ENCODE measurements at regions not wholly inside any gene's neighbourhood (a gene's known extent, or its start where the extent isn't known, plus 50 kb on each side); places are given as distances from the start of the nearest gene placed in this dataset.

DNA sequence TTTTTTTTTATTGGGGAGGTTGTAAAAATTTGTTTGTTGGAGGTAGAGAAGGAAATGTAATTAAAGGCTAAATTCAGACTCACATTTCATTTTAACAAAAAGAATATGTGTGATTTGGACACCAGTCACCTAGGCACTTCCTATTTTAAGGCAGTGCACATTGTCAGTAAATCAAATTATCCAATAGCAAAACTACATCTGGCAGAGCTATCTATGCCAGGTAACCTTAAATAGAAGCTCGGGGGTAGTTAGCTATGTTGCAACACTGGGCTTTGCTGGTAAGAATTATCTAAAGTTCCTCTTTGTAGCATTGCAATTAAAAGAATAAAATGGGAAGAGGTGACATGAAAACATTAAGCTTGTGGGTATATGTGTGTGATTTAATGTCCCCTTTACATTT is 1064.4 kb upstream of the ZEB2 start:
- TF ChIP-seq CTCF (IDR thresholded peaks at IDR 0.05): no peak
- TF ChIP-seq POLR2A (IDR thresholded peaks at IDR 0.05): no peak
